K562 (cell line): ENCODE measurements at regions not wholly inside any gene's neighbourhood (a gene's known extent, or its start where the extent isn't known, plus 50 kb on each side); places are given as distances from the start of the nearest gene placed in this dataset.

ENCODE experiments used
- ARID3A ChIP-seq: IDR thresholded peaks from 2 replicates; pipeline ENCODE4 v1.6.1; 2012; ENCODE audit warnings: low read depth, low read length, improper control_type of control experiment, borderline replicate concordance
- ASH1L ChIP-seq: fragments of 450-650 bp; IDR thresholded peaks from 2 replicates; pipeline ENCODE4 v1.6.1; 2018; ENCODE audit warnings: borderline replicate concordance, mild to moderate bottlenecking, low read depth; ENCODE audit not compliant: partially characterized antibody
- CTCF ChIP-seq, 3 experiments: IDR thresholded peaks in 2 of 3; conservative IDR thresholded peaks in 1 of 3; 2 replicates each; pipeline ENCODE4 v1.5.1; 2011 to 2012; ENCODE audit warnings: low read length in 3 of 3, mild to moderate bottlenecking in 3 of 3, control low read depth in 2 of 3, improper control_type of control experiment in 1 of 3, inconsistent platforms in 1 of 3, low read depth in 1 of 3, mixed read lengths in 1 of 3, moderate library complexity in 1 of 3; ENCODE audit not compliant: insufficient read depth in 2 of 3
- ESRRA ChIP-seq: fragments of 450-650 bp; IDR thresholded peaks from 2 replicates; pipeline ENCODE4 v1.6.1; 2014; ENCODE audit warnings: low read depth, mild to moderate bottlenecking, moderate library complexity, borderline replicate concordance
- EZH2 ChIP-seq: IDR thresholded peaks from 2 replicates; pipeline ENCODE4 v1.6.1; 2012; ENCODE audit warnings: low read depth, mild to moderate bottlenecking, inconsistent platforms, low read length, borderline replicate concordance
- HDAC8 ChIP-seq: fragments of 450-650 bp; IDR thresholded peaks from 2 replicates; pipeline ENCODE4 v1.6.1; 2016; ENCODE audit warnings: mild to moderate bottlenecking, missing genetic modification characterization, moderate library complexity, missing compliant biosample characterization
- MAZ ChIP-seq, 2 experiments: fragments of 450-650 bp in 1 of 2; sonication (generic) in 1 of 2; formaldehyde crosslinking; IDR thresholded peaks in 1 of 2; conservative IDR thresholded peaks in 1 of 2; 2 replicates each; pipeline versions ENCODE4 v1.4.0 to v1.5.0; 2020; ENCODE audit warnings: mild to moderate bottlenecking in 1 of 2, missing genetic modification reagents in 1 of 2
- MCM3 ChIP-seq: fragments of 450-650 bp; IDR thresholded peaks from 2 replicates; pipeline ENCODE4 v1.6.1; 2016
- NONO ChIP-seq, 2 experiments: fragments of 200-400 bp in 1 of 2; fragments of 450-650 bp in 1 of 2; formaldehyde crosslinking in 1 of 2; IDR thresholded peaks; 2 replicates each; pipeline ENCODE4 v1.6.1; 2017; ENCODE audit warnings: low read depth in 2 of 2, mild to moderate bottlenecking in 2 of 2, moderate library complexity in 2 of 2, low read length in 1 of 2
- NRF1 ChIP-seq, 2 experiments: fragments of 450-650 bp; IDR thresholded peaks in 1 of 2; conservative IDR thresholded peaks in 1 of 2; 2 replicates each; pipeline ENCODE4 v1.6.1; 2014; ENCODE audit warnings: mild to moderate bottlenecking in 2 of 2
- POLR2A ChIP-seq: fragments of 450-650 bp; conservative IDR thresholded peaks from 2 replicates; pipeline ENCODE4 v1.6.1; 2016
- RBM15 ChIP-seq: fragments of 200-400 bp; formaldehyde crosslinking; IDR thresholded peaks from 2 replicates; pipeline ENCODE4 v1.6.1; 2018; ENCODE audit warnings: mild to moderate bottlenecking, low read length, moderate library complexity; ENCODE audit not compliant: insufficient read depth
- RCOR1 ChIP-seq, 2 experiments: IDR thresholded peaks; 2 replicates each; pipeline ENCODE4 v1.6.1; 2012; ENCODE audit warnings: low read depth in 2 of 2, low read length in 2 of 2, borderline replicate concordance in 1 of 2, improper control_type of control experiment in 1 of 2
- USF2 ChIP-seq: sonication (generic); formaldehyde crosslinking; IDR thresholded peaks from 2 replicates; pipeline ENCODE4 v1.5.0; 2020; ENCODE audit warnings: missing genetic modification reagents

- no peak for TF ChIP-seq MCM3
- no peak for TF ChIP-seq NRF1 (conservative IDR thresholded peaks at IDR 0.05 in 1 of 2, IDR thresholded peaks at IDR 0.05 in 1 of 2)
- no peak for TF ChIP-seq HDAC8 (tag)
- TF ChIP-seq RCOR1 (IDR thresholded peaks at IDR 0.05; ENCODE audit: borderline replicate concordance in 1 of 2, low read depth in 2 of 2, low read length in 2 of 2), result no peak
- no peak for TF ChIP-seq ASH1L
- no peak for TF ChIP-seq NONO (IDR thresholded peaks at IDR 0.05; ENCODE audit: low read depth in 2 of 2, low read length in 1 of 2)
- TF ChIP-seq USF2 (CRISPR knock-in tag), result no peak
- TF ChIP-seq RBM15, result no peak
- TF ChIP-seq ARID3A, result no peak
- no peak for TF ChIP-seq EZH2
- no peak for TF ChIP-seq CTCF (IDR thresholded peaks at IDR 0.05 in 2 of 3, conservative IDR thresholded peaks at IDR 0.05 in 1 of 3; ENCODE audit: insufficient read depth in 2 of 3, low read depth in 1 of 3, low read length in 3 of 3)
- TF ChIP-seq POLR2A, result no peak
- TF ChIP-seq MAZ (CRISPR knock-in tag; conservative IDR thresholded peaks at IDR 0.05 in 1 of 2, IDR thresholded peaks at IDR 0.05 in 1 of 2), result no peak
- TF ChIP-seq ESRRA, result no peak
Observed at GRCh38 chr18:33871363-33872025, 293.5 kb downstream of the ASXL3 start.
